ENCODE measurements at regions not wholly inside any gene's neighbourhood (a gene's known extent, or its start where the extent isn't known, plus 50 kb on each side); places are given as distances from the start of the nearest gene placed in this dataset.

DNA sequence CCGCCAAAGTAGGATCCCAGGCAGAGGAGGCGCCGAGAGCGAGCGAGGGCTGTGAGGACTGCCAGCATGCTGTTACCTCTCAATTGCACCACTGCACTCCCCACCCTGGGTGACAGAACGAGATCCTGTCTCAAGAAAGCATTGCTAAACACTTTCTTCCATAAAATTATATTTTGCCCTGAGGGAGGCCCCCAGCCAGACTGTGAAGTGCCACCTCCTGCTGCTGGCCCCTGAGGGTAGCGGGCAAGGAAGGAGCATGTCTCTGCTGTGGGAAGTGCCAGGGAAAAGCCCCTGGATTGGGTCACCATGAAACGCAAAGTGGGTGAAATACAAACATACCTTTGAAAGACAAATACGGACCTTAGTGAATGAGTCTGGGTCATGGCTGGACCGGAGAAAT, 78.0 kb upstream of the AMZ2 start (continued):
- TF ChIP-seq, protein P1, sequence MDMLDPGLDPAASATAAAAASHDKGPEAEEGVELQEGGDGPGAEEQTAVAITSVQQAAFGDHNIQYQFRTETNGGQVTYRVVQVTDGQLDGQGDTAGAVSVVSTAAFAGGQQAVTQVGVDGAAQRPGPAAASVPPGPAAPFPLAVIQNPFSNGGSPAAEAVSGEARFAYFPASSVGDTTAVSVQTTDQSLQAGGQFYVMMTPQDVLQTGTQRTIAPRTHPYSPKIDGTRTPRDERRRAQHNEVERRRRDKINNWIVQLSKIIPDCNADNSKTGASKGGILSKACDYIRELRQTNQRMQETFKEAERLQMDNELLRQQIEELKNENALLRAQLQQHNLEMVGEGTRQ (IDR thresholded peaks at IDR 0.05) = no peak
- TF ChIP-seq CBX8 (IDR thresholded peaks at IDR 0.05) (no peak), CBX2 (IDR thresholded peaks at IDR 0.05; ENCODE audit: borderline replicate concordance, low read depth) (no peak), RARB (CRISPR knock-in tag; IDR thresholded peaks at IDR 0.05) (no peak), JUN (IDR thresholded peaks at IDR 0.05) (no peak), TFCP2L1 (CRISPR knock-in tag; IDR thresholded peaks at IDR 0.05) (no peak), FOSB (CRISPR knock-in tag; IDR thresholded peaks at IDR 0.05) (no peak)
- TF ChIP-seq, protein P2, sequence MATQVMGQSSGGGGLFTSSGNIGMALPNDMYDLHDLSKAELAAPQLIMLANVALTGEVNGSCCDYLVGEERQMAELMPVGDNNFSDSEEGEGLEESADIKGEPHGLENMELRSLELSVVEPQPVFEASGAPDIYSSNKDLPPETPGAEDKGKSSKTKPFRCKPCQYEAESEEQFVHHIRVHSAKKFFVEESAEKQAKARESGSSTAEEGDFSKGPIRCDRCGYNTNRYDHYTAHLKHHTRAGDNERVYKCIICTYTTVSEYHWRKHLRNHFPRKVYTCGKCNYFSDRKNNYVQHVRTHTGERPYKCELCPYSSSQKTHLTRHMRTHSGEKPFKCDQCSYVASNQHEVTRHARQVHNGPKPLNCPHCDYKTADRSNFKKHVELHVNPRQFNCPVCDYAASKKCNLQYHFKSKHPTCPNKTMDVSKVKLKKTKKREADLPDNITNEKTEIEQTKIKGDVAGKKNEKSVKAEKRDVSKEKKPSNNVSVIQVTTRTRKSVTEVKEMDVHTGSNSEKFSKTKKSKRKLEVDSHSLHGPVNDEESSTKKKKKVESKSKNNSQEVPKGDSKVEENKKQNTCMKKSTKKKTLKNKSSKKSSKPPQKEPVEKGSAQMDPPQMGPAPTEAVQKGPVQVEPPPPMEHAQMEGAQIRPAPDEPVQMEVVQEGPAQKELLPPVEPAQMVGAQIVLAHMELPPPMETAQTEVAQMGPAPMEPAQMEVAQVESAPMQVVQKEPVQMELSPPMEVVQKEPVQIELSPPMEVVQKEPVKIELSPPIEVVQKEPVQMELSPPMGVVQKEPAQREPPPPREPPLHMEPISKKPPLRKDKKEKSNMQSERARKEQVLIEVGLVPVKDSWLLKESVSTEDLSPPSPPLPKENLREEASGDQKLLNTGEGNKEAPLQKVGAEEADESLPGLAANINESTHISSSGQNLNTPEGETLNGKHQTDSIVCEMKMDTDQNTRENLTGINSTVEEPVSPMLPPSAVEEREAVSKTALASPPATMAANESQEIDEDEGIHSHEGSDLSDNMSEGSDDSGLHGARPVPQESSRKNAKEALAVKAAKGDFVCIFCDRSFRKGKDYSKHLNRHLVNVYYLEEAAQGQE (IDR thresholded peaks at IDR 0.05) = no peak
- TF ChIP-seq, protein P3, sequence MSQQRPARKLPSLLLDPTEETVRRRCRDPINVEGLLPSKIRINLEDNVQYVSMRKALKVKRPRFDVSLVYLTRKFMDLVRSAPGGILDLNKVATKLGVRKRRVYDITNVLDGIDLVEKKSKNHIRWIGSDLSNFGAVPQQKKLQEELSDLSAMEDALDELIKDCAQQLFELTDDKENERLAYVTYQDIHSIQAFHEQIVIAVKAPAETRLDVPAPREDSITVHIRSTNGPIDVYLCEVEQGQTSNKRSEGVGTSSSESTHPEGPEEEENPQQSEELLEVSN (IDR thresholded peaks at IDR 0.05; ENCODE audit: borderline replicate concordance, low read depth) = no peak

DNA sequence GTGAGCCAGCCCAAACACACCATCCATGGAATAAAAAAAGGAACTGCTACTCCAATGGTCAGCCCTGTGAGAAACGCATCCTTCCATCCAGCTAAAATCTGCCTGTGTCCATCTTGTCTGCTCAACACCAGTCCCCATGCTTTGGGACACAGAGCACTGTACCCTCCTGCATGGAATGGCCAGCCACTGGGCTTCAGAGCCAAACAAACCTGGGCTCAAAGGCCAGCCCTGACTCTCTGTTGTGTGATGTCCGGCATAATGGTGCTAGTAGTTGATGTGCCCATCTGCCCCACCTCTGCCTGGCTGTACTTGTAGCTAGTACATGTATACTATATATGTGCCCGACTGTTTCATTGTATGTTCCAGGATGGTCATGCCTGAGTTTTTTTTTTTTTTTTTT, 77.6 kb upstream of the AMZ2 start:
- no peak overlapping the region for H3K4me3 ChIP-seq
- no peak overlapping the region for H3K4me2 ChIP-seq
- TF ChIP-seq KDM5A (IDR thresholded peaks at IDR 0.05) = no peak
- ATAC-seq = no peak
- ChIA-PET POLR2A (no interaction called here), CTCF (interaction anchor here (0.6 to 10.5 kb wide), 10 partner anchors 20 to 288 kb away, joined by 3 to 135 read pairs (median 3); partner anchors contain the start of gene WIPI1)
- 71% methylated on average over 3 of the region's 3 CpGs for WGBS (ENCODE audit: missing lambda C conversion rate)
- DNase-seq (ENCODE audit: low read depth in 1 of 2, low spot score in 1 of 2) = no peak
- no peak for FAIRE-seq
- no peak overlapping the region for H3K27ac ChIP-seq
- H3K9me3 ChIP-seq = no peaks in the 10 kb centered on the region
- no peaks in the 10 kb centered on the region for H3K4me1 ChIP-seq

DNA sequence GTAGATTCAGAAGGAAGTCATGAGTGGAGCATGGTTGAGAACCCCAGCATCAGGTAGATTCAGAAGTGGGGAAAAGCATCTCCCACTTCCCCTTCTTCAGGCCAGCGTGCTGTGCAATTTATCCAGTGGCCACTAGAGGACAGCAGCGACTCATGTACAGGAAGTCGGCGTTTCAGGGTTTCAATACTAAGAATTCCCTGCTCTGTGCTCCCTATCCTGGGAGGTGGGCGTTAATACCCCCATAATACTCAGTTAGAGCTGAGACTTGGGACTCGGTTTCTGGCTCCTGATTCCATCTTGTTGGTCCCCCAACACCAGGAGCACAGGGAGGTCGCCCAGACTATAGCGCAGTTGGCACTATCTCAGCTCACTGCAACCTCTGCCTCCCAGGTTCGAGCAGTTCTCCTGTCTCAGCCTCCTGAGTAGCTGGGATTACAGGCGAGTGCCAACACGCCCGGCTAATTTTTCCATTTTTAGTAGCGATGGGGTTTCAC, 75.3 kb upstream of the AMZ2 start:
- no peak overlapping the region for H3K27ac ChIP-seq
- TF ChIP-seq FOSL2 (IDR thresholded peaks at IDR 0.05) (no peak), FOSL2 (CRISPR knock-in tag; IDR thresholded peaks at IDR 0.05) (no peak), SMC3 (IDR thresholded peaks at IDR 0.05) (peak; percentile 85), CHD2 (IDR thresholded peaks at IDR 0.05; ENCODE audit: low read length, partially characterized antibody) (no peak), RAD21 (conservative IDR thresholded peaks at IDR 0.05 in 1 of 2, IDR thresholded peaks at IDR 0.05 in 1 of 2) (peak; percentile 96 to 98)
- TF ChIP-seq, protein P4, sequence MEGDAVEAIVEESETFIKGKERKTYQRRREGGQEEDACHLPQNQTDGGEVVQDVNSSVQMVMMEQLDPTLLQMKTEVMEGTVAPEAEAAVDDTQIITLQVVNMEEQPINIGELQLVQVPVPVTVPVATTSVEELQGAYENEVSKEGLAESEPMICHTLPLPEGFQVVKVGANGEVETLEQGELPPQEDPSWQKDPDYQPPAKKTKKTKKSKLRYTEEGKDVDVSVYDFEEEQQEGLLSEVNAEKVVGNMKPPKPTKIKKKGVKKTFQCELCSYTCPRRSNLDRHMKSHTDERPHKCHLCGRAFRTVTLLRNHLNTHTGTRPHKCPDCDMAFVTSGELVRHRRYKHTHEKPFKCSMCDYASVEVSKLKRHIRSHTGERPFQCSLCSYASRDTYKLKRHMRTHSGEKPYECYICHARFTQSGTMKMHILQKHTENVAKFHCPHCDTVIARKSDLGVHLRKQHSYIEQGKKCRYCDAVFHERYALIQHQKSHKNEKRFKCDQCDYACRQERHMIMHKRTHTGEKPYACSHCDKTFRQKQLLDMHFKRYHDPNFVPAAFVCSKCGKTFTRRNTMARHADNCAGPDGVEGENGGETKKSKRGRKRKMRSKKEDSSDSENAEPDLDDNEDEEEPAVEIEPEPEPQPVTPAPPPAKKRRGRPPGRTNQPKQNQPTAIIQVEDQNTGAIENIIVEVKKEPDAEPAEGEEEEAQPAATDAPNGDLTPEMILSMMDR (IDR thresholded peaks at IDR 0.05) = peak; percentile 99
- POLR2A ChIA-PET = no interaction called here
- no peaks in the 10 kb centered on the region for H3K9me3 ChIP-seq
- H3K4me3 ChIP-seq = no peak overlapping the region
- WGBS (ENCODE audit: missing lambda C conversion rate) = 11% methylated on average over 10 of the region's 13 CpGs
- FAIRE-seq = peak; percentile 63
- ATAC-seq = peak; percentile 84 to 92
- H3K4me1 ChIP-seq = no peaks in the 10 kb centered on the region
- peak overlapping the region; percentile 42 for H3K4me2 ChIP-seq
- DNase-seq (ENCODE audit: low read depth in 1 of 2, low spot score in 1 of 2) = peak; percentile 18 to 71
- CTCF ChIA-PET = interaction anchor here (0.5 to 10.5 kb wide), 50 partner anchors 11 to 1725 kb away, joined by 3 to 135 read pairs (median 4); partner anchors contain the start of genes AMZ2 and WIPI1
